HG03469 (cell line): ENCODE measurements at regions not wholly inside any gene's neighbourhood (a gene's known extent, or its start where the extent isn't known, plus 50 kb on each side); places are given as distances from the start of the nearest gene placed in this dataset.

Source experiments
- ATAC-seq: cut with Tn5 transposase; IDR thresholded peaks from one replicate; pipeline ENCODE4 v1.9.1; 2021; ENCODE audit warnings: mild to moderate bottlenecking, moderate library complexity, moderate number of reproducible peaks; ENCODE audit not compliant: unreplicated experiment

DNA sequence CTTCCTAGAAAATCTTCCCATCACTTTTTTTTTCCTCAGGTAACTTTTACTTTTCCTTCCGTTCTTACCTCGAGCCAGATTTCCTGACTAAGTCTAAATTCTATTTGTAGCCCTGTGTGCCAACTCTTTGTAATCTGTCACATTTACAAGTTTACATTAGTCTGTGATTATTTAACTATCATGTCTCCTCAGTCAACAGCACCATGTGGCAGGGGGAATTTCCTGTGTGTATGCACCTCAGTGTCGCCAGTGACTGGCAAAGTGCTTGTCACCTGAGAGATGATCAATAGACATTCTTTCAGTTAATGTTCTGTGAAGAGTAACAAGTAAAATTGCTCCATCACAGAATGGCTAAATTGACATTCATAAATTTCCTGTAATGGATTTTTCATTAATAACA is 468.5 kb downstream of the PDGFC start:
- ATAC-seq = no peak

GRCh38 chr4:156501962-156502361 is 469.6 kb downstream of the PDGFC start:
- no peak for ATAC-seq

DNA sequence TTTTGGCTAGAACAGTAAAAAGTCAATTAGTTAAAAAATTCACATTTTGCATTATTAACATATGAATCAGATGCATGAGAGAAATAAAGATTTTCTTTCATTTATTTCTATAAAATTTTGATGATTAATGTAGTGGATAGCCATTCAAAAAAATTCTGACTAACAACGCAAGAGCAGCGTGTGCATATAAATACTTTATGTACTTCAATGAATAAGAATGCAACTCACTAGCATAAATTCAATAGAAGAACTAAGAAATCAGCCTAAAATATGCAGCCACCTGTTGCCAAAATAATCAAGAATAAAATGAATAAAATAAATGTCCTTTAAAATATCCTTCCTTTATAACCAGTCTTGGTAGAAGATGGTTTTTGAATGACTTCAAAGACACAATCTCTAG is 471.9 kb downstream of the PDGFC start:
- no peak for ATAC-seq

DNA sequence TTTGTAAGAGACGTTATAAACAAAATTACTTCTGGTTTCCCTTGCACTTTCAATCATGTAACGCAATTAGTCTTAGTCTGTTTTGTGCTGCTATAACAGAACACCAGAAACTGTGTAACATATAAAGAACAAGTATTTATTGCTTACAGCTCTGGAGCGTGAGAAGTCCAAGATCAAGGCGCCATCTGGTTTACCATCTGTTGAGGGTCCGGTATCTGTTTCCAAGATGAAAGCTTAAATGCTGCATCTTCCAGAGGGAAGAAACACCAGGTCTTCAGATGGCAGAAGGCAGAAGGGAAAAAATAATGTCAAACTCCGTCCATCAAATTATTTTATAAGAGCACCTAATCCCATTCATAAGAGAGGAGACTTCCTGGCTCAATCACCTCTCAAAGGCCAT is 474.1 kb downstream of the PDGFC start:
- ATAC-seq = no peak

DNA sequence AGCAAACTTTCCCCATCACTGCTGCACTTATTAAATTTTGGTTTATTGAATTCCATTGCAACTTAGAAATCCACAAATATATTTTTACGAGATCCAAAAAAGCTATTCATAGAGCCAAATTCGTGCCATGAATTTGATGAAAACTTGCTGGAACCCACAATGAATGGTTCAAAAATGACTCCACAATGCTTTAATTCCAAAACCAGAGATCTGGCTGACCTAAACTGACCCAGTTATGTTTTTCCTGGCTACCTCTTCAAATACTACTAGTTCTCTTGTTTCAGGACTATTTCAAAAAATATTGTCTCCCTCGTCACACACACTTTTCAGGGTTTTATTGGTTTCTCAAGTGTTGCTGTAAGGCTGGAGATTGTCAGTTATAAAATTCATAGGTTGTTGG is 474.8 kb downstream of the PDGFC start:
- no peak for ATAC-seq

DNA sequence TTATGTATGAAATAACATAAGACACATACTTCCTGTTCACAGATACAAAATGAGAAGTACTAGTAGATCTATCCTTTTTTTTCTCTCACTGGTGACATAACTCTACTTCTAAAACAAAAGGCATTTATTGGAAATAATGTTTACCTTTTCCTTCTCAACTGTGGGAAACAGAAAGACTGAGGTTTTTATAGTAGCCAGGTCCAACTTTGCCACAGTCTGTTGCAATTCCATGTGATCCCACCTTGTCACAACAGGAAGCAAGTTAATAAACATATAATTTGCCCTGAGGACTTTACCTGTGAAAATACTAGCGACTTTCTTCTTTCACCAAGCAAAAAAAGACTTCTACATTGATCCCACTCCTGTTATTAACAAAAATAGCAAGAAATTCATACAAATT is 475.8 kb downstream of the PDGFC start:
- ATAC-seq = no peak

DNA sequence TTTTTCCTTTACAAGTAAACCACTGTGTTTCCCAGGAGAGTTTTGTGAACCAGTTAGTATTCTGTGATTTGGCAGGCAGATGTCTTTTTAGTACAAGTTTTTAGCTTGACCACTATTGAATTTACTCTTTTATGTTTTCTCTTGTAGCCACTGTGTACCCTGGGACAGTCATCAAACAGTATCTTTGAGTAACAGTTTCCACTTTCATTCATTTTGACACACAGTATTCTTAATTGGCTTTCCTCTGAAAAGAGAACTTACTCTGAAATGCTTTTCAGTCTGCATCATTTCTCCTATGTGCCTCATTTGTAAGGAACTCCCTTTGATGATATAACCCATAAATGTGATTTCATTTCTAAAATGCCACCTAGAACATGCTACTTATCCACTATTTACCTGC is 476.5 kb downstream of the PDGFC start:
- ATAC-seq = no peak

DNA sequence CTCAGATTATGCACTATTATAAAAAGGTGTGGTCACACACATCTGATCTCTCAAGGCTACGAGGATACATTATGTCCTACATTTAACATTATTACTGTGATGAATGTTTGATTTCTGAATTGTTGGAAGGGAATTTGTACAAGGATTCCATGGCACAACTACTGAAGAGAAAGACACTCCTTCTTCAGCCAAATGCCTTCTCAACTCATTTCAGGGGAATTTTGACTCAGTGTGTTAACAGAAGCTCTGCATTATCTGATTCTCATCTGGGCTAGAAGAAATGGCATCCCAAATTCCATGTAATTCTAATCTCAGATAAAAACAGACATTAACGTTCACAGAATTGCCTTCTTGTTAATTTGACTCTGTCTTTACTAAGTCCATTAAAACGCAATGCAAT is 477.7 kb downstream of the PDGFC start:
- no peak for ATAC-seq

GRCh38 chr4:156487107-156487506 is 484.5 kb downstream of the PDGFC start:
- no peak for ATAC-seq

- ATAC-seq = no peak
These were observed 489.8 kb downstream of the PDGFC start for GRCh38 chr4:156481845-156482244.

- ATAC-seq = no peak
These were observed 494.0 kb downstream of the PDGFC start for GRCh38 chr4:156477636-156478035.

GRCh38 chr4:156476359-156476758 is 495.2 kb downstream of the PDGFC start:
- no peak for ATAC-seq

- ATAC-seq = no peak
These were observed 496.3 kb downstream of the PDGFC start for GRCh38 chr4:156475322-156475721.

DNA sequence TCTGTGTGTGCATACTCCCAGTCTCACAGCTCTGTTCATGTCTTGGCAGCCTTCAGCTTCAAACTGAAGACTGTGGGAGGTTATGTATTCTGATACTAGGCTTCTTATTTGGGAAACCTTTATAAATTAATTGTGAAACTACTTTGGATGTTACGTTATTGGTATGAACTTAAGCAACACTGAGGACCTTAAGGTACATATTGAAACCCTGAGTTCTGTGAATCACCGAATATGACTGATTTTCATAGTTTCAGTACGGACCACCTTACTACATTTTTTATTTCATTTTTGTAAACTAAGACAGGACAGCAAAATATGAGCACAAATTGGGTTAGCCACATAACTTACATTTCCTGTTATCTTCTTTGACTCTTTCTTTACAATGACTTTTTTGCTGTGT is 498.4 kb downstream of the PDGFC start:
- ATAC-seq = no peak

GRCh38 chr4:156472624-156473023 is 499.0 kb downstream of the PDGFC start:
- ATAC-seq = no peak

- no peak for ATAC-seq
These were observed 505.9 kb upstream of the CTSO start for GRCh38 chr4:156459584-156459983.

GRCh38 chr4:156456830-156457229 is 503.2 kb upstream of the CTSO start:
- no peak for ATAC-seq

DNA sequence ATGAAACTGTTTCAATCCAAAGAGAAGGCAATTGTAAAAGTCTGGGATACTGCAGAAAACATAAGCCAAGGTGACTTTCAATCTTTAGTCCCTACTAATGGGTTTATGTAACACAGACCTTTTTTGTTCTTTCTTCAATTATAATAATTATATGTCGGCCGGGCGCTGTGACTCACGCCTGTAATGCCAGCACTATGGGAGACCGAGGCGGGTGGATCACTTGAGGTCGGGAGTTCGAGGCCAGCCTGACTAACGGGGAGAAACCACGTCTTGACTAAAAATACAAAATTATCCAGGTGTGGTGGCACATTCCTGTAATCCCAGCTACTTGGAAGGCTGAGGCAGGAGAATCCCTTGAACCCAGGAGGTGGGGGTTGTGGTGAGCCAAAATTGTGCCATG is 489.8 kb upstream of the CTSO start:
- ATAC-seq = no peak

- no peak for ATAC-seq
These were observed 489.2 kb upstream of the CTSO start for GRCh38 chr4:156442912-156443311.

DNA sequence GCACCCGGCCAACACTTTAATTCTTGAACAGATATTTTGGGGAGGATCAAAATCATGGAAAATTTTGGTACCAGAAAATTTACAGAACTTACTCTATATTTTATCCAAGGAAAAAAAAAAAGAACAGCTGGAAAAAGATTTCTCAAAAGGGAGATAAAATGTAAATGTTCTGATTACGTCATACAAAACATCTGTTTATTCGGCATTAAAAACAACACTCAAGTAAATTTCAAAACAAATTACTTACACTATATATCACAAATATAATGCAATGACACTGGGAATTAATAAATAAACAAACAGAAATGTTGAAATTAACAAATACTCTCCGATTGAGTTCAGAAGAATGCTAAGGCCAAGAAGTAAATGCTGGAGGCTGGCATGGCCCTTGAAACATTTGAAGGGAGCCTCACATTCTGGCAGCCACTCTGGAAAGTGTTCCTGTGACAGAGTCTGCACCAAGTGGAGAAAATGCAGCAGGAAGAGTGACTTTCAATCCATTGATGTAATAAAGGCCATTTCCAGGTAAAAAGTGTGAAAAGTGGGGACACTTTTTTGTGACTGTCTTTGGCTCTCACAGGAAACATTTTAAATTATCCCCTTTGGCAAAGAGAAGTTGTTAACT is 486.0 kb upstream of the CTSO start:
- no peak for ATAC-seq

- ATAC-seq = no peak
These were observed 484.0 kb upstream of the CTSO start for GRCh38 chr4:156437666-156438065.

DNA sequence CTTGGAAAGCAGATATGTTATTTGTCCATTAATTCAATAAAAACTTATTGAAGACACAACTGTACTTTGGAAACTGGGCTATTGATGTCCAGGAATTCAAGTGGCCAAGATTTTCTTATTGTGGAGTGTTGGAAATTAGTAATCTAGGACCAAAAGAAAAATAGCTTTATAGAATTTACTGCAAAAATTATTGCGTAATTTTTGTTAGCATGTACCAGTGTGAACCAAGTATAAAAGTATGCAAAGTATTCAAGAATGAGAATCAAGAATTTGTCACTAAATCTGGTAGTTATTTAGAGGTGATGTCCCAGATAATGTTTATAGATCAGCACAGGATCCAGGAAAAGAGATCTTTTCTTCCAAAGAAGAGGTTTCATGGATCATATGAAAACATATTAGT is 468.9 kb upstream of the CTSO start:
- ATAC-seq = no peak

GRCh38 chr4:156420623-156421022 is 467.0 kb upstream of the CTSO start:
- no peak for ATAC-seq
